HTR-8/SVneo (cell line): ENCODE measurements at regions not wholly inside any gene's neighbourhood (a gene's known extent, or its start where the extent isn't known, plus 50 kb on each side); places are given as distances from the start of the nearest gene placed in this dataset.
"Not testable (repeated sequence)": the region's sequence is repeated elsewhere in the genome, so short reads cannot be mapped to it uniquely, and the experiment has no call there.

ENCODE experiments used
- DNase-seq: peaks from one replicate; pipeline ENCODE4 v3.0.0; 2011; ENCODE audit warnings: low spot score, mixed read lengths; ENCODE audit not compliant: insufficient read length
- FAIRE-seq: peaks from 2 replicates; lab custom pipeline; 2011; peaks lifted over from hg19 to GRCh38; lab: Jason Lieb, UNC

DNA sequence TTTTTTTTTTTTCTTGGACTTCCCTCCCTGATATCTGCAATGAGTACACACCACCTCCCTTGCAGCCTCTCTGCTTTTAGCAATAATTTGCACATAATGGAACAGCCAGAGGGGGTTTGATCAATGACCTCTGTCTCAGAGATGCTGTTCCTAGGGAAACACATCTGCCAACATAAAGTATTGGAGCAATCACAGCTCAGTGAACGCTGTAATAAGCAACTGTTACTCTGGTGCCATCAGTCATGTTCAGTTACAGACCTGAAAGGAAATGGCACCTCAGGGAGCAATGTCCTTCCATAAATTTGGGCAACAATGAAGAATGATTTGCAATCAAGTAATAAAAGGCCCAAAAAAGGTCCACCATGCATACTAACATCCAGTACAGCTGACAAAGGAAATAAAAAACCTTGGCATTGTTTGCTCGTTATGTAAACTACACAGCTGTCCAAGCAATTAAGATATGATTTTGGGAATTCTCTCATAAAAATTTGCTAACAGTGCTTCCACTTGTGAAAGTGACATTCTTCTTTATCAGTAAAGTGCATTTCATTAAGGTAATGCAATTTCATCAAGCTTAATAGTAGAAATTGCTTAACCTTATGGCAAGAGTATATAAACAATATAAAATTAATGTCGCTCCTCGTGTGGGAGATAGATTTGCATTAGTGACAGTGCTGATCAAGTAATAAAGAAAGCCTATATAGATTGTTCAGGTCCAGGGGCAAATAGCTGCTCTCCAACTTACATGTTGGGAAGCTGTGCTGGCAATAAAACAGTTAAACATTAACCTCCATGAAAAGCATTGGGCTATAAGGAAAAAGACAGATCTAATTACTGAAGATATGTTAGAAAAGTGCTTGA lies 167.8 kb downstream of the RASEF start:
- DNase-seq (no peak), FAIRE-seq (no peak)

DNA sequence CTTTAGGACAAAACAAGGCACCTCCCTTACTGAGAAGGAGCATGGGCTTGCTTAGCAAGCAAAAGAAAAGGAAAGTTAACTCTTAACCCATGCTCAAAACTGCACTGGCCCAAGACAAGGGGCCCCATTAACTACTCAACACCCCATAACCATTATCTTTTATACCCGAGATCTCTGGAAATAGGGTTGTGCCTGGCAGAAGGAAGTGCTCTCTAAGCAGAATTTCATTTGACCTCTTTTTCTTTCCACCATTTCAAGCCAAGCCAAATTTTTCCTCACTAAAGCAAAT lies 167.2 kb downstream of the RASEF start:
- no peak for FAIRE-seq
- no peak for DNase-seq

DNA sequence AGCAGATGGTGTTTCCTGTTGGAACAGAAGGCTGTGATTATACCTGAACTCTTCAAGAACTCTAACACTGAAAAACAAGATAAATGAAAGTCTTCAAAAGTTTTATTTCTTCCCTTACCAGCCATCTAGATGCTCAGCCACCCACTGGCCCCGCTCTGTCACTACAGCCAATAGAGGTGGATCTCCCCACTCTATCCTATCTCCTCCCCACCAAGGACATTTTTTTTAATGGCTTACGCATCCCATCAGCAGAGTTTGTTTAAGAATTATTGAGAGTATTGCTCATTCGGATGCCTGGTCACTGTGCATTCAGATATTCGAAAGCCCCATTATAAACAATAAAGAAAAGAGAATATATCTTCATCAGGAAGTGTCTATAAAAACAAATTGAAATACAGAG lies 159.4 kb downstream of the RASEF start:
- no peak for FAIRE-seq
- DNase-seq, result no peak

DNA sequence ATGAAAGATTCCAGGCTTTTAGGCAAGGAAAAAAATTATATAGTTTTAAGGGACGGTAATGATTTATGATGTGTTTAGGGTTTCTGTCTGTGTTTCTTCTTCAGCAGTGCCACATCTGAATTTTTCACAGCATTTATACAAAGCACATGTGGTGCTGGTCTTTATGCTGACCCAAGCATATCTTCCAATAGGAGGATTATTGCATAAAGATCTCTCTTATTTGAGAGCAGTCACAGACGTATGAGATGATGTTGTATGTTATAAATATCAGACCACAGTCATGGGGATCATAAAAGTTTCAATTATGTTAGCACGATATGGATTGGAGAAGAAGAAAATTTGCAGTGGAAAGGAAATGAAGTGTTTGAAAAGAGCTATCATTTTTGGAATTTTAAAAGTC lies 150.9 kb downstream of the RASEF start:
- FAIRE-seq, result no peak
- no peak for DNase-seq

DNA sequence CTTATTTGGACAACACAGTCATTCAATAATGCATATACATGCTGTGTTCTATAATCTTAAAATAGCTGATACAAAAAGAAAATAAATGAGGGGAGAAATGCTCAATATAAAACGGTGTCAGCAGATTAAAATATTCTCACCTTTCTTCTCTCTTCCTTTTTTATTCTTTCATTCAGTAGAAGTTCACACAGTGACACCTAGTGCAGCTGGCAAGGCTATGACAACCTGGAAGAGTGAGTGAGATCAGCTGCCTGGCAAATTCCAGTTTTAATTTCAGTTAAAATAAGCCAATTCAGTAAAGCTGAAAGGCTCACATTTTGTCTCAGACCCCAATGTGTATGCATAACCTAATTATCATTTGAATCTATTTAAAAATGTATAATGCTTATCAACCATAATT lies 150.3 kb downstream of the RASEF start:
- DNase-seq, result no peak
- no peak for FAIRE-seq

DNA sequence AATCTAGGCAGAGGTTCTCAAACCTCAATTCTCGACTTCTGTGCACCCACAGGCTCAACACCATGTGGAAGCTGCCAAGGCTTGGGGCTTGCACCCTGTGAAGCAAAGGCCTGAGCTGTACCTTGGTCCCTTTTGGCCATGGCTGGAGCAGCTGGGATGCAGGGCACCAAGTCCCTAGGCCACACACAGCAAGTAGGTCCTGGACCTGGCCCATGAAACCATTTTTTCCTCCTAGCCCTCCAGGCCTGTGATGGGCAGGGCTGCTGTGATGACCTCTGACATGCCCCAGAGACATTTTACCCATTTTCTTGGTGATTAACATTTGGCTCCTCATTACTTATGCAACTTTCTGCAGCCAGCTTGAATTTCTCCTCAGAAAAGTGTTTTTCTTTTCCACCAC lies 146.7 kb downstream of the RASEF start:
- not testable (repeated sequence) for FAIRE-seq

DNA sequence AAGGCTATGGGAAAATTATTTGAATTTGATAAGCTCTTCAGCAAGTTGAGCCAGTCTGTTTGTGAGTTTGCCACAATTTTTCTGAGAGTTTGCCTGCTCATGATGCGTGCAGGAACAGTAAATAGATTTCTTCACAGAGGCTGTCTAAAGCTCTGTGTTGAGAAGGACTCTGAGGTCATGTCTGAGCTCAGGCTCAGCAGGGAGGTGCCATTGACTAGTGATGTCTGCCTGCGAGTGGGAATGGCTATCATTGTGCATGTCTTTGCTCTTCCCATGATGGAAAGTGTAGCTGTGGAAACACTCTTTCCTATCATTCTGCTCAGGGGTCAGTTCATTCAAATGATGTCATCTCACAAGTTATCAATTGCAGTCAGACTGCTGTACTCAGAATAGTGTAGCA lies 142.8 kb downstream of the RASEF start:
- FAIRE-seq (no peak), DNase-seq (no peak)

More for the DNA sequence above, 146.7 kb downstream of the RASEF start:
- not testable (repeated sequence) for DNase-seq

DNA sequence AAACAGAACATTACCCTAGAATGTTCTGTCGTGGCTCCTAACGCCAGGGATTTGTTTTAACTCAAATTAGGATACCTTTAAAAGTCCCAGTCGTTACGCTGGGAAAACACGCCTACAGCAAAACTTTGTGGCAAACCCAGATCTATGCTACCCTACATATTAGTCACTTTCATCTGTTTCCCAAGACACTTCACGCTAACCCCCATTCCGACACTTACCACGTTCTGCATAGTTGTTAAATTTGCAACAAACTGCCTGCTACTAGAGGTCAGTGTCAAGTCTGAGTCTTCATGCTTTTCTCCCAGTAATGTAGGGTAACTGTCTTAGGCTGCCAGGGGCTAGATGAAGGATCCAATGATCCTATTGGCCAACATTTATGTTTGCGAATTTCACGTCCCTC lies 140.3 kb downstream of the RASEF start:
- no peak for FAIRE-seq

DNA sequence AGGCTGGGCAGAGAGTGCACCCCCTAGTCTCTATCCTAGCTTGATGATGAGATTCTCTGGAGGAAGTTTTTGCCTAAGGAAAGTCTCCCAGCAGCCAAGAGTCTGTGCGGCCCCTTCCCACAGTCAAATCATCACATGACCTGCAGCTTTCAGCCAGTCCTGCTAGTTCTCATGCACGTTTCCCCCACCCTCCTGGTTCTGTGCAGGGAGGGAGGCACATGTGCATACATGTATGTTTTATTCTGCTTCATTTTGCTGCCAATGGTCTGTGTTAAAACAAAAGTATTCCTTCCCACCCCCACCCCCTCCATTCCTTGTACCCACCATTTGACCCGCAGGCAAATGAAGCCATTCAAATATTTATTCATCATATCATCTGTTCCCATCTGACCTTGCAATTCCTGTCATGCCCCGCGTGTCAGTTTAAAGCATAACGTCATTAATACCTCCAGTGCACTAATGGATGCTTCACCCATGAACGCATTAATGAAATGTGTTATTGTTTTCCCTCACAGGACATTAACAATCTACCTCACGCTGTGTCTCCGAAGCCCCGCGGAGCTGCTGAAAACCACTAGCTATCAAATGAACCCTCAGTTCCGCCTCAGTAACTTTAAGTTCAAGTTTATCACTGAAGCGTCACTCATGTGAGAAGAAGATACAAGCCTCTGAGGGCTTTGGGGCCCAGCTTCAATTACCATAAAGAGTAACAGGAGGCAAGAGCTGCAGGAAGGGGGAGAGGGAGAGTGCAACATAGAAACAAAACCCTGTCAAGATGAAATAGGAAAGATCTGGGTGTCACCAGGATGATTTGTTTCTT lies 139.6 kb downstream of the RASEF start:
- DNase-seq (no peak), FAIRE-seq (no peak)

More for the DNA sequence above, 140.3 kb downstream of the RASEF start:
- no peak for DNase-seq

DNA sequence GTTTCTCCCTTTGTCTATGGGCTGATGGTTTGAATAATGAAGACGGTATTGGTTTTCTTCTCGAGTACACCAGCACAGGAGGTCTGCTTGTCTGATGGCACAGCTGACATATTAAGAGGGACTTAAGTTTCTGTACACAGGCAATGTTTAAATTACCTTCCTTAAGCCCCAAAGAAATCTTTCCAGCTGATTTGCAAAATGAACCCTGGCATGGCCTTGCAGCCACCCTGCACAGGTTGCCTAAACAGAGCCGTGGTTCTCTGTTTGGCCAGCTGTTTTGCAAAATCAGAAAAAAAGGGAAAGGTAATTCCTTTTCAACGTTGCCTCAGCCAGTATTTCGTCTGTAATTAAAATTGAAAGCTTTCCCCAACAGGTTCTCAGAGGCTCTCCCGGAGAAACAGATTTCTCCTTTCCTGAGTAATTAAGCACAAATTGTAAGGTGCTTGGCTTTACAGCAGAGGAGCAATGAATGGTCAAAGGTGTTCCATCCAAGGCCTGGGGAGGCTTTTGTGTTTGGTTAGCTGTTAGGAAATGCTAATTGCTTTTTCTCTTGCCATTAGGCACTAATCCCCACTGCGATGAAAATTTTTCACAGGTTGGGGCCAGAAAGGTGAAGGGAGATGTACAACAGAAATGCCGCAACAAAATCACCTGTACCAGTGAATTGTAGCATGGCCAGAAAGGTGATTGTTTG lies 138.9 kb downstream of the RASEF start:
- DNase-seq (no peak), FAIRE-seq (no peak)
